ENCODE measurements at regions not wholly inside any gene's neighbourhood (a gene's known extent, or its start where the extent isn't known, plus 50 kb on each side); places are given as distances from the start of the nearest gene placed in this dataset.

- H3K4me3 ChIP-seq (ENCODE audit: low read depth, low read length) = no peak overlapping the region
- no peak for TF ChIP-seq CTCF (IDR thresholded peaks at IDR 0.05; ENCODE audit: control insufficient read depth, extremely low read depth, insufficient read depth)
- no peak for DNase-seq (ENCODE audit: low read depth)
Observed at GRCh38 chr9:93818827-93819472, 136.2 kb downstream of the BARX1 start.

- DNase-seq (ENCODE audit: low read depth) = no peak
- TF ChIP-seq CTCF (IDR thresholded peaks at IDR 0.05; ENCODE audit: control insufficient read depth, extremely low read depth, insufficient read depth) = no peak
- H3K4me3 ChIP-seq (ENCODE audit: low read depth, low read length) = no peak overlapping the region
Observed at GRCh38 chr9:93818237-93818636, 136.9 kb downstream of the BARX1 start.

- no peak overlapping the region for H3K4me3 ChIP-seq (ENCODE audit: low read depth, low read length)
- TF ChIP-seq CTCF (IDR thresholded peaks at IDR 0.05; ENCODE audit: control insufficient read depth, extremely low read depth, insufficient read depth) = no peak
- DNase-seq (ENCODE audit: low read depth) = no peak
Observed at GRCh38 chr9:93815677-93816076, 139.5 kb downstream of the BARX1 start.

- TF ChIP-seq CTCF (IDR thresholded peaks at IDR 0.05; ENCODE audit: control insufficient read depth, extremely low read depth, insufficient read depth) = no peak
- no peak for DNase-seq (ENCODE audit: low read depth)
- H3K4me3 ChIP-seq (ENCODE audit: low read depth, low read length) = no peak overlapping the region
Observed at GRCh38 chr9:93815135-93815534, 140.0 kb downstream of the BARX1 start.

GRCh38 chr9:93814077-93814956, 140.8 kb downstream of the BARX1 start:
- no peak overlapping the region for H3K4me3 ChIP-seq (ENCODE audit: low read depth, low read length)
- TF ChIP-seq CTCF (IDR thresholded peaks at IDR 0.05; ENCODE audit: control insufficient read depth, extremely low read depth, insufficient read depth) = no peak
- no peak for DNase-seq (ENCODE audit: low read depth)

GRCh38 chr9:93813221-93814076, 141.7 kb downstream of the BARX1 start:
- H3K4me3 ChIP-seq (ENCODE audit: low read depth, low read length) = no peak overlapping the region
- DNase-seq (ENCODE audit: low read depth) = no peak
- no peak for TF ChIP-seq CTCF (IDR thresholded peaks at IDR 0.05; ENCODE audit: control insufficient read depth, extremely low read depth, insufficient read depth)
